ENCODE measurements at regions not wholly inside any gene's neighbourhood (a gene's known extent, or its start where the extent isn't known, plus 50 kb on each side); places are given as distances from the start of the nearest gene placed in this dataset.
"Not testable (repeated sequence)": the region's sequence is repeated elsewhere in the genome, so short reads cannot be mapped to it uniquely, and the experiment has no call there.

- Mint-ChIP-seq H3K27me3 (no peaks in the 10 kb centered on the region), H3K27ac (ENCODE audit: low read depth) (no peak overlapping the region)
Observed at GRCh38 chr2:150267651-150268415, 219.6 kb downstream of the RND3 start.

DNA sequence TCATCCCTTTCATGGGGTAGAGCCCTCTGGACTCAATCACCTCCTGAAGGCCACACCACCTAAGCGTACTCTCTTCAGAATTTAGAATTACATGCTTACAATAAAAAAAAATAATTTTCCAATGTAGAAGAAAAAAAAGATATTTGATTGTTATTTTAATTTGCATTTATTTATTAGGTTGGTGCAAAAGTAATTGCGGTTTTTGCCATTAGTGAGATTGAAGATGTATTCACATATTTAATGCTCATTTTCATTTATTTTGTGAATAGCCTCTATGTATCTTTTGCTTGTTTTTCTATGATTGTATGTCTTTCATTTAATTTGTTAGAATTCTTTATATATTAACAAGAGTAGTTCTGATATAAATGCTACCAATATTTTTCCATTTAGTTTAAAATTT, 220.5 kb downstream of the RND3 start:
- Mint-ChIP-seq H3K36me3 (ENCODE audit: insufficient read depth) (no peaks in the 10 kb centered on the region), H3K27me3 (no peaks in the 10 kb centered on the region), H3K27ac (ENCODE audit: low read depth) (no peak overlapping the region), H3K9me3 (peaks cover 5% of the 10 kb centered on the region), H3K4me3 (no peak overlapping the region), H3K4me1 (no peaks in the 10 kb centered on the region)
- no peak for ATAC-seq (replicated peaks; ENCODE audit: extremely low read depth, poor library complexity, severe bottlenecking)
- DNase-seq (ENCODE audit: low spot score in 2 of 2): no peak

More at GRCh38 chr2:150267651-150268415, 219.6 kb downstream of the RND3 start:
- no peaks in the 10 kb centered on the region for H3K36me3 Mint-ChIP-seq (ENCODE audit: insufficient read depth)
- DNase-seq (ENCODE audit: low spot score in 2 of 2) (no peak), ATAC-seq (replicated peaks; ENCODE audit: extremely low read depth, poor library complexity, severe bottlenecking) (no peak)
- peaks cover 11% of the 10 kb centered on the region for H3K9me3 Mint-ChIP-seq
- H3K4me3 Mint-ChIP-seq: no peak overlapping the region
- no peaks in the 10 kb centered on the region for H3K4me1 Mint-ChIP-seq

- Mint-ChIP-seq H3K36me3 (ENCODE audit: insufficient read depth) (no peaks in the 10 kb centered on the region), H3K27ac (ENCODE audit: low read depth) (no peak overlapping the region), H3K4me1 (no peaks in the 10 kb centered on the region), H3K27me3 (no peaks in the 10 kb centered on the region), H3K9me3 (peaks cover 11% of the 10 kb centered on the region), H3K4me3 (no peak overlapping the region)
- no peak for ATAC-seq (replicated peaks; ENCODE audit: extremely low read depth, poor library complexity, severe bottlenecking)
- no peak for DNase-seq (ENCODE audit: low spot score in 2 of 2)
Observed at GRCh38 chr2:150264442-150264841, 223.0 kb downstream of the RND3 start.

DNA sequence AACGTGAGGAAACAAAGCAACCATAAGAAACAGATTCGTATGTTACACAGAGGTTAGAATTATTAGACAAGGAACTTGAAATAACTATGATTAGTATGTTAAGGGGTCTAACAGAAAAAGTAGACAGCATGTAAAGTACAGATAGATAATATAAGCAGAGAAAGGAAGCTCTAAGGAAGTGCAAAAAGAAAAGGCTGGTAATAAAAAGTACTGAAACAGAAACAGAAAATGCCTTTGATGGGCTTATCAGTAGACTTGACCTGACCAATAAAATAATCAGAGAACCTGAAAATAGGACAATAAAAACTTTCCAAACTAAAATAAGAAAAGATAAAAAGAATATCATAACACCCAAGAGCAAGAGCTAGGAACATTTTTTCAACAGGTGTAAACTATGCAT, 225.8 kb downstream of the RND3 start:
- no peaks in the 10 kb centered on the region for H3K36me3 Mint-ChIP-seq (ENCODE audit: insufficient read depth)
- H3K27ac Mint-ChIP-seq (ENCODE audit: low read depth): no peak overlapping the region
- H3K27me3 Mint-ChIP-seq: no peaks in the 10 kb centered on the region
- no peaks in the 10 kb centered on the region for H3K4me1 Mint-ChIP-seq
- peaks cover 12% of the 10 kb centered on the region for H3K9me3 Mint-ChIP-seq
- ATAC-seq (replicated peaks; ENCODE audit: extremely low read depth, poor library complexity, severe bottlenecking) (no peak), DNase-seq (ENCODE audit: low spot score in 2 of 2) (no peak)
- no peak overlapping the region for H3K4me3 Mint-ChIP-seq

GRCh38 chr2:150260636-150261035, 226.8 kb downstream of the RND3 start:
- Mint-ChIP-seq H3K27ac (ENCODE audit: low read depth) (no peak overlapping the region), H3K4me1 (no peaks in the 10 kb centered on the region), H3K36me3 (ENCODE audit: insufficient read depth) (no peaks in the 10 kb centered on the region), H3K4me3 (no peak overlapping the region), H3K9me3 (peaks cover 12% of the 10 kb centered on the region), H3K27me3 (no peaks in the 10 kb centered on the region)
- no peak for ATAC-seq (replicated peaks; ENCODE audit: extremely low read depth, poor library complexity, severe bottlenecking)
- no peak for DNase-seq (ENCODE audit: low spot score in 2 of 2)

DNA sequence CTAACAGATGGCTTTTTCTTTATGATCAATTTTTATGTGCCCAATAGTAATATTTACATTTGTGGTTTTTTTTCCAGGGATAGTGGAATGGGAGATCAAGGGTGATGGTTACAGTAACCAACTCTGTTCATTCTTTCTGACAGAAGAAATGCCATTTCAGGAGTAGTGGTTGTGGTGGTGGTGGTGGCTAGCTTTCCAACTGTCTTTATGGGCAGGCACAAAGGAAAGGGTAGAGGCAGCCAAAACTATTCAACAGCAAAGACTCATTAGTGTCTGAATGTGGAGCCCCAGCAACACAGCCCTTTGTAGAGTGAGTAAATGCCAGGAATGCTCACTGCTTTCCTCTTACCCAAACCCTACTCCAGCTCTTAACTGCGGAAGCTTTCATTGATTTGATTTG, 227.7 kb downstream of the RND3 start:
- peaks cover 12% of the 10 kb centered on the region for H3K9me3 Mint-ChIP-seq
- H3K27me3 Mint-ChIP-seq: no peaks in the 10 kb centered on the region
- DNase-seq (ENCODE audit: low spot score in 2 of 2) (no peak), ATAC-seq (replicated peaks; ENCODE audit: extremely low read depth, poor library complexity, severe bottlenecking) (no peak)
- H3K36me3 Mint-ChIP-seq (ENCODE audit: insufficient read depth): no peaks in the 10 kb centered on the region
- no peaks in the 10 kb centered on the region for H3K4me1 Mint-ChIP-seq
- no peak overlapping the region for H3K27ac Mint-ChIP-seq (ENCODE audit: low read depth)
- no peak overlapping the region for H3K4me3 Mint-ChIP-seq

DNA sequence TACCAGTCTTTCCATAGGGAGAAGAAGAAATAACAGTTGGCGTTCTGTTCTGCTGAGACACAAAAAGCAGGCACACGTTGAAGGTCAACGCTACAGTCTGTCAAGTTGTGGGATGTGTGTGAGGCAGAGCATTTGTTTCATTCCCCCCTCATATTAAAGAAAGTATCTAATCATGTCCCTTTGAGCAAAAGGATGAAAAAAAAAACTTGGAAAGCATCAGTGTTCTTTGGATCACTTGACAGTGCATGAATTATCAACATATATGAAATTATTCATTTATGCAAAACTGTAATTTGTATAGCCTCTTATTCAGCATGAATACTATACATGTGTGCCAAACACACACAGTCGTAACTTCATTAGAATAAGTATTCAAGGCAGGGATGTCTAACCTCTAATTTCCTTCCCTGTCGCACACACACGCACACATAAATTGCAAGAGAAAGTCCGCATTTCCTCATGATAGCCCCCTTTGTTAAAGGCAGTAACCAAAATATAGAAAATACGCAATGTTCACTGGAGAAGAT, 228.6 kb downstream of the RND3 start:
- no peaks in the 10 kb centered on the region for H3K36me3 Mint-ChIP-seq (ENCODE audit: insufficient read depth)
- H3K27me3 Mint-ChIP-seq: no peaks in the 10 kb centered on the region
- H3K27ac Mint-ChIP-seq (ENCODE audit: low read depth): no peak overlapping the region
- no peak for ATAC-seq (replicated peaks; ENCODE audit: extremely low read depth, poor library complexity, severe bottlenecking)
- no peak overlapping the region for H3K4me3 Mint-ChIP-seq
- H3K4me1 Mint-ChIP-seq: no peaks in the 10 kb centered on the region
- DNase-seq (ENCODE audit: low spot score in 2 of 2): no peak
- peaks cover 12% of the 10 kb centered on the region for H3K9me3 Mint-ChIP-seq

- no peak for DNase-seq (ENCODE audit: low spot score in 2 of 2)
- Mint-ChIP-seq H3K36me3 (ENCODE audit: insufficient read depth) (no peaks in the 10 kb centered on the region), H3K9me3 (peaks cover 17% of the 10 kb centered on the region), H3K4me1 (no peaks in the 10 kb centered on the region), H3K27me3 (no peaks in the 10 kb centered on the region), H3K4me3 (no peak overlapping the region), H3K27ac (ENCODE audit: low read depth) (no peak overlapping the region)
- ATAC-seq (replicated peaks; ENCODE audit: extremely low read depth, poor library complexity, severe bottlenecking): no peak
Observed at GRCh38 chr2:150256736-150257135, 230.7 kb downstream of the RND3 start.

- Mint-ChIP-seq H3K4me3 (no peak overlapping the region), H3K36me3 (ENCODE audit: insufficient read depth) (no peaks in the 10 kb centered on the region), H3K9me3 (peaks cover 11% of the 10 kb centered on the region), H3K27ac (ENCODE audit: low read depth) (no peak overlapping the region), H3K27me3 (no peaks in the 10 kb centered on the region), H3K4me1 (no peaks in the 10 kb centered on the region)
- DNase-seq (ENCODE audit: low spot score in 2 of 2): no peak
- no peak for ATAC-seq (replicated peaks; ENCODE audit: extremely low read depth, poor library complexity, severe bottlenecking)
Observed at GRCh38 chr2:150255528-150255927, 231.9 kb downstream of the RND3 start.

DNA sequence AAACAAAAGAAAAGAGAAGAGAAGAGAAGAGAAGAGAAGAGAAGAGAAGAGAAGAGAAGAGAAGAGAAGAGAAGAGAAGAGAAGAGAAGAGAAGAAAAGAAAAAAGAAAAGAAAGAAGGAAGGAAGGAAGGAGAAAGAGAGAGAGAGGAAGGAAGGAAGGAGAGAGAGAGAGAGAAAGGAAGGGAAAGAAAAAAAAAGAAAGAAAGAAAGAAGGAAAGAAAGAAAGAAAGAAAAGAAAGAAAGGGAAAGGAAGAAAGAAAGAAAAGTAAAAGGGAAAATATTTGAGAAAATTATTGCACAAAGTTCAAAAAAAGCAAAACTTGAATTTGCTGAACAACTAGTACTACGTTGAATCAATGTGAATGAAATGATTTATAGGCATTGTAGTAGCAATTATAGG, 237.7 kb downstream of the RND3 start:
- not testable (repeated sequence) for H3K4me3 Mint-ChIP-seq; ATAC-seq (replicated peaks; ENCODE audit: extremely low read depth, poor library complexity, severe bottlenecking); H3K9me3 Mint-ChIP-seq; H3K4me1 Mint-ChIP-seq; H3K27me3 Mint-ChIP-seq; H3K36me3 Mint-ChIP-seq (ENCODE audit: insufficient read depth); H3K27ac Mint-ChIP-seq (ENCODE audit: low read depth); DNase-seq (ENCODE audit: low spot score in 2 of 2)

DNA sequence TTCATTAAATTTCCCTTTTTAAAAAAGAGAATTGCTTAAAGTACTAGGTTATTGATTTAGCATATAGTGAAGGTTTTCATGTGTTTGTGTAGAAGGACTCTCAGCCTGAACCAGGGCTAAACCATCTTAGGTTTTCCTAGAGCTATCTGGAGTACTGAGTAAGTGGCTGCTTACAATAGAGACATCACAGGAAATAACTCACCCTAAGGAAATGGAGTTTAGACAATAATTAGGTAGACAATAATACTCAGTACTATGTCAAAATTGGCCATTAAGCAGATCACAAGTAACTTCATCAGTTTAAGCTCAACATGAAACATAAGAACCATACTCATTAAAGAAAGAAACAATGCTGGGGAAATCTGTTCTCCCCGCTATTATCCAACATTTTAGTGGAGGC, 240.0 kb downstream of the RND3 start:
- H3K4me3 Mint-ChIP-seq: no peak overlapping the region
- ATAC-seq (replicated peaks; ENCODE audit: extremely low read depth, poor library complexity, severe bottlenecking) (no peak), DNase-seq (ENCODE audit: low spot score in 2 of 2) (no peak)
- no peaks in the 10 kb centered on the region for H3K27me3 Mint-ChIP-seq
- no peaks in the 10 kb centered on the region for H3K9me3 Mint-ChIP-seq
- no peaks in the 10 kb centered on the region for H3K4me1 Mint-ChIP-seq
- no peaks in the 10 kb centered on the region for H3K36me3 Mint-ChIP-seq (ENCODE audit: insufficient read depth)
- no peak overlapping the region for H3K27ac Mint-ChIP-seq (ENCODE audit: low read depth)

DNA sequence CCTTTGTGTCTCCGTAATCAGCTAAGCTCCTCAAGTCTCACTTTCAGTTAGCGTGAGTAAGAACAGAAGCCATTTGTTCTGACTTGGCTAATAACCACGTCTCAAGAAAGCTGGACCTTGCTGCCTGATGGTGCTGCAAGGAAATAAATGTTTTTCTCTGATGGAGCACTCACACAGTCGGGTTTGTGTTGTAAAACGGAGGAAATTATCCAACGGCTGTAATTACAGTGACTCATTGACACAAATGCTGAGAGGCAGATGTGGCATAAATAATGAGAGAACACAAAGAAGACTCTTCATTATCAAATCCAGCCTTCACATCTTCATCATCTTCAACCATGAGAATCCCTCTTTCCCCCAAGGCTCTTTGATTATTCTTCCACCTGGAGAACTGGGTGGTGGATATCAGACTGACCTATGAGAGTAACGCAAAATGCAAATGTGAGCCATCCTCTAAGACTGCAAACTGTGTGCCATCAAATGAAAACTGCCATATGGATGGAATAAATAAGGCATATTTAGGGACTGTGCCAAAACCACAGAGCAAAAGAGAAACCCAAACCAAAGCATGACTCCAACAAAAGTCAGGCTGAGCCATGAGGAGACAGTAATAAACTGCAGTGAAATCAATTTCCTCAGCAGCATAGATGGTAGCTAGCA, 252.6 kb downstream of the RND3 start:
- Mint-ChIP-seq H3K4me3 (no peak overlapping the region), H3K4me1 (no peaks in the 10 kb centered on the region), H3K27ac (ENCODE audit: low read depth) (no peak overlapping the region), H3K27me3 (no peaks in the 10 kb centered on the region), H3K36me3 (ENCODE audit: insufficient read depth) (no peaks in the 10 kb centered on the region), H3K9me3 (peaks cover 12% of the 10 kb centered on the region)
- DNase-seq (ENCODE audit: low spot score in 2 of 2) (no peak), ATAC-seq (replicated peaks; ENCODE audit: extremely low read depth, poor library complexity, severe bottlenecking) (no peak)

DNA sequence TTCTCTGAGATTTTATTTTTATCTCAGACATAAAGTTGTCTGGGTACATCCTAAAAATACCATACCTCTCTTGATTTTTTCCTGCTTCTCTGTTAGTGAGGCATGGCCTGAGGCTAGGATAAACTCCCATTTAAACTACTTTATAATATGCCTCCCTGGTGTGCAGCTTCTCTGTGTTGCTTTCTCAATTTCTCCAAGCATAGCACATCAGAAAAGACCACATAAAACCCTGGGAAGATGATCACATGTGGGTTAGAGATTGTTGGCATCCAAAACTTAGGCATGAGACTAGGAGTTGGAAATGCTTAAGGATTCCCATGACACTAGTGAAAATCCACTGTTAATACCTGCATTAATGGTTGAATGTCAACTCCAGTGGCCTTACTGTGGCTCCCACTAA, 254.6 kb downstream of the RND3 start:
- peaks cover 12% of the 10 kb centered on the region for H3K9me3 Mint-ChIP-seq
- H3K36me3 Mint-ChIP-seq (ENCODE audit: insufficient read depth): no peaks in the 10 kb centered on the region
- H3K27ac Mint-ChIP-seq (ENCODE audit: low read depth): no peak overlapping the region
- ATAC-seq (replicated peaks; ENCODE audit: extremely low read depth, poor library complexity, severe bottlenecking): no peak
- DNase-seq (ENCODE audit: low spot score in 2 of 2): no peak
- H3K4me1 Mint-ChIP-seq: no peaks in the 10 kb centered on the region
- H3K27me3 Mint-ChIP-seq: no peaks in the 10 kb centered on the region
- no peak overlapping the region for H3K4me3 Mint-ChIP-seq
